CD4-positive, alpha-beta T cell treated with Interleukin-1 beta for 1 hour (primary cell): ENCODE measurements at regions not wholly inside any gene's neighbourhood (a gene's known extent, or its start where the extent isn't known, plus 50 kb on each side); places are given as distances from the start of the nearest gene placed in this dataset.

ENCODE experiments used
- DNase-seq, 2 donors: peaks; one replicate each; pipeline ENCODE4 v3.0.0-alpha.2; 2020 to 2022

DNA sequence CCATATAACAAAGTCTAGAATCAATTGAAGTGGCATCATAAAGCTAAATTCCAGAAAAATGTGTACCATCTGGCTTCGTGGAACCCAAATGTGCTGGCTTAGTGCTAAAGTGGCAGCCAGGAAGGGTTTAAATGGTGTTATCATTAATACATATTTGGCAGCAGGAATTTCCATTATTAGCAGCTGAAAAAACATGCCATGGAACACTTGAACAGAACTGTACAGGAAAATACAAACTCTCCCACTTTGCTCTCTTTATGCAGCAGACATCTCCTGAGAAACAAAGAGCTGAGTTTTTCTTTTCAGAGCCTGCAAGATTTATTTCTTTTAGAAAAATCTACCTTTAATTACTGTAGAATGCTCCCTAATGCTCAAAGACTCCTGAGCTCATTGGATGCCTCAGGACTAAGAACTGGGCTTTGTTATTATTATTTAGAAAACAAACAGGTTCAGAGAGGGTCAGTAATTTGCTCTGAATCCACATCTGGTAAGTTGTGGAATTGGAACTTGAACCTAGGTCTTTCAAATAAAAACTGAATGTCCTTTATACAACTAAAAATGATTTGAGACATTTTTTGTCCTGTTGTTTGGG is 179.0 kb downstream of the LACC1 start:
- DNase-seq = no peak

DNA sequence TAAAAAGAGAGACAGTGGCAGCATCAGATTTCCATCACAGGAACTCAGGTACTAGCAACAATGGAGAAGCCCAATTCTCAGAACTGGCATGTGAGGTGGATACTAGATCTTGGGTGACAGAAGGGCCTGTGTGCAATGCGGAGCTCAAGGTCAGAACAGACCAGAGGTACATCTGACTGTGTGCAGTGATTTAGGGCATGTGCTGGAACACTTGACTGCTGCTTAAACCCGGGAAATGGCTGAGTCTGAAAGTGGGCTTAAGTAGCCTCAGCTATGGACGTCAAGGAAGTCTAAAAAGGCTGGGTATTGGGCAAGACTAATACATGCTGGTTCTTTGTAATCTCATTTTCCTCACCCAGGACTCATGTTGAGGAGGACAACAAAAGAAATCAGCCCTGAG is 182.2 kb downstream of the LACC1 start:
- no peak for DNase-seq

GRCh38 chr13:44063467-44063866 is 183.8 kb downstream of the LACC1 start:
- no peak for DNase-seq

- DNase-seq = no peak
Measured at GRCh38 chr13:44063881-44064280, 184.2 kb downstream of the LACC1 start.

DNA sequence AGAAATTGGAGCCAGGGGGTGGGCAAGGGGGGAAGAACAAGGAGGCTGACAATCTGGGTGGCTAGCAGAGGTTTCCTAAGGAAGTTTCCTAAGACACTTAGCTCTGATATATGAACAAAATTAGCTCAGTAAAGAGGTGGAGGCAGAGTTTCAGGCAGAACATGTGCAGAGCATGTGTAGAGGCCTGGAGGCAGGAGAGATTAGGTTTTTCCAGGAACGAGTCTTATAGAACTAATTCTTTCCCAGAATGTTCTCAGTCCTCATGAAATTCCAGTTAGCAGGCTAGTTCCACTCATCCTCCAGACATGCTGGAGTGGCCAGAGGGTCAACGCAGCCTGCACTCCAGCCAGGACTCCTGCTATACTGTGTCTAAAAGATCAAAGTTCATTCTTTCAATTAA is 184.7 kb downstream of the LACC1 start:
- no peak for DNase-seq

DNA sequence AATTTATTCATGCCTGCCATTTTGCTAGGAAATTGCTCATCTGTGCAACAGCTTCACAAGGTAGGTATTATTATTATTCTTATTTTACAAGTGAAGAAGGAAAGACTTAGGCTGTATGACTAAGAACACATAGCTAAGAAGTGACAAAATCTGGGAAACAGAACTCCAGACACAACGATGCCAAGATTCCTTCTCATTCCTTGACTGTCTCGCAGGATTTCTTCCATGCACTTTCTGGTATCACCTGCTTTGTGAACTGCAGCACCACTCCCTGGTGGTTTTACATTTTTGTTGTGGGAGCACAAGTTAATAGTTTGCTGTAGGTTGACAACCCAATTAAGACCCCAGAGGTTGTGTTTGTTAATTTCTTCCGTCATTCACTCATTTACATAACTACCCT is 188.5 kb downstream of the LACC1 start:
- no peak for DNase-seq

DNA sequence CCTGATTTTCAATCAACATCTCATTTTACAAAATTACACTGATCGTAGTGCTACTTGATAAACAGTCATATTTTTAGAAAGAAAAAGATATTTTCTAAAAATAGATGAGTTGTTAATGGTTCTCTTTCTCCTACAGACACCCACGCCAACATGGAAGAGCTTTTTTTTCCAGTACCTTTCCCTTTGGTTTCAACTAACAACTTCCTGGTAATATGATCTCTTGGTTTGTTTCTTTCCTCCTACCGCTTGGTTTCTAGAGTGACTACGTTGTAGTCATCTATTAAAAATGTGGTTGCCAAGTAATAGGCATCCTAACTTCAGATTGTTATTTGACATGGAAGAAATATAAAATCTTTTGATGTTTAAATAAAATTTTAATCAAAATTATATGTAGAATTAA is 189.0 kb downstream of the LACC1 start:
- no peak for DNase-seq

DNA sequence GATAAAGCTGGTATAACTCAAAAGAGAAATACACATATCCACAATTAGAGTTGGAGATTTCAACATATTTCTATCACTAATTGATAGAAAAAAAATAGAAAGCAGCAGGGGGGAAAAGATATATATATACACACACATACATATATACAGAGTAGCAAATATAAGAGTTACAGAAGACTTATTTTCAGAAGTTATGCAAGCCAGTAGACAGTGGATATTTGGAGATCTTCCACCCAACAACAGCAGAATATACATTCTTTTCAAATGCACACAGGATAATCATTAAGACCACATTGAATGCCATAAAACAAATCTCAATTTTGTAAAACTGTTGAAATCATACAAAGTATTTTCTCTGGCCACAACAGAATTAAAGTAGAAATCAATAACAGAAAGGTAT is 192.8 kb downstream of the LACC1 start:
- DNase-seq = no peak

DNA sequence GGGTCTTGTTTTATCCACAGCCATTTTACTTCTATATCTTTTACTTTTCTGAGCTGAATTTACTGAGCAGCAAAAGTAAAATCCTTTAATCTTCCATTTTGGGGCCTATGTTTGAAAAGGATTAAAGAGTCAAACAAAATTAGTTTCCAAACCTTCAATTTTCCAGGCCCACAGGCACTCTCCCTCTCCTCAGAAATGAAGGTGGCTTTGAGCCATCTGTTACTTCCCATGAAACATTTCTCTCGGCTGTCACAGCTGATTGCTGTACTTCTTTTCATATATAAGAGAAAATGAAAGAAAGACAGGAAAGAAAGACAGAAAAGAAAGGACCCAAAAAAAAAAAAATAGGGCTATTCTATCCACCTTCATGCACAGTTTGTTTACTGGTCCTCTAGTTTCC is 194.9 kb downstream of the LACC1 start:
- DNase-seq = no peak

DNA sequence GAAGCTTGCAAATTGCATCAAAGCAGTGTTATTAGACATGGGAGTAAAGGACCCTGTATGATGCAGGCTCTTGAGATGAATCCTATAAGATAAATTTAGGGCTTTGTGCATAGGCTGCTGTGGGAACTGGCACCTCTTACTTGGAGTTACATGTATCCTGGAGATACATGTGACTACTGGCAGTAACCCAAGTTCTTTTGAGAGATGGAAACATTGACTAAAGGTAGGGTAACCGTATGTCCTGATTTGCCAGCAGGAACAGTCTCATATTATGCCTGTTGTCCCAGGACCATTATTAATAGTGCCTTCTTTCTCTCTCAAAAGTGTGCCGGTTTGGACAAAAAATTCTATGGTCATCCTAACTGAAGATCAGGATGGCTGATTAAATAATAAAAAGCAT is 195.4 kb downstream of the LACC1 start:
- no peak for DNase-seq

DNA sequence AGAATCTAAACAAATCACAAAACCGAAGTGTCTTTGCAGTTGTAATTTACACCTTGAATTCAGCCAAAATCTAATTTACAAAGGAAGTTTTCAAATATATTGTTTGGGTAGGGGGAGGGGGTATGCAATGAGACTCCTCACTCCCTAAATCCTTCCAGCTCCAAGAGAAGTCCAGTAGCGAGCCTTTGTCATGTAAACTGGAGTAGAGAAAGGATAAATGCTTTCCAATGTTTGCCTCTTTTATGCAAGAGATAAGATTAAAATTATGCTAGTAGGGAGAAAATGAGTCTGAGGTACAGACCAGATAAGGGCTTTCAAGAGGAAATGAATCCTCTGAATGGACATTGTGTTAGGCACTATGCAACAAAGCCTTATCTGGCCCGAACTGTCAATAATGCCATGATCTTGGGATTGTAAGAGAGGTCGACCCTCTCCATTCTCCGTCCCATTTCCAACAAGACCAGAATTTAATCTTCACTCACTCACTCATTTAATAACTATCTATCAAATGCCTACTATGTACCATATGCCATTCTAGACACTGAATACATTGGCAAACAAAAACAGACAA is 199.2 kb downstream of the LACC1 start:
- no peak for DNase-seq

- no peak for DNase-seq
Measured at GRCh38 chr13:44079413-44080205, 199.9 kb downstream of the LACC1 start.

DNA sequence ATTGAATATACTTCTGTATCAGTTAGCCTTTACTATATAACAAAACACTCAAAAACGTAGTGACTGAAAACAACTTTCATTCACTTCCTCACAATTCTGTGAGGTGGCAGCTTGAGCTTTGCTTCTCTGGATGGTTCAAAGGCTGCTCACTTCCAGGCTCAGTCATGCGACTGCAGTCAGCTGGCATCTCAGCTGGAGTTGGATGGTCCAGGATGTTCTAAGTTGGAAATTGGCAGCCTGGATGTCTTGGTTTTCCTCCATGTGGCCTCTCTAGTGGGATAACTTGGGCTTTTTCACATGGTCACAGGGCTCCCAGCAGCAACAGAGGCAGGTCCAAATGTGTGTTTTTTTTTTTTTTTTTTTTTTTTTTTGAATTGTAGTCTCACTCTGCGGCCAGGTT is 204.4 kb downstream of the LACC1 start:
- no peak for DNase-seq

GRCh38 chr13:44086389-44086788 is 206.7 kb downstream of the LACC1 start:
- no peak for DNase-seq

- no peak for DNase-seq
Measured at GRCh38 chr13:44088411-44088810, 208.7 kb downstream of the LACC1 start.

GRCh38 chr13:44088991-44089413 is 209.3 kb downstream of the LACC1 start:
- peak in 1 of 2 donors; percentile 7 for DNase-seq

DNA sequence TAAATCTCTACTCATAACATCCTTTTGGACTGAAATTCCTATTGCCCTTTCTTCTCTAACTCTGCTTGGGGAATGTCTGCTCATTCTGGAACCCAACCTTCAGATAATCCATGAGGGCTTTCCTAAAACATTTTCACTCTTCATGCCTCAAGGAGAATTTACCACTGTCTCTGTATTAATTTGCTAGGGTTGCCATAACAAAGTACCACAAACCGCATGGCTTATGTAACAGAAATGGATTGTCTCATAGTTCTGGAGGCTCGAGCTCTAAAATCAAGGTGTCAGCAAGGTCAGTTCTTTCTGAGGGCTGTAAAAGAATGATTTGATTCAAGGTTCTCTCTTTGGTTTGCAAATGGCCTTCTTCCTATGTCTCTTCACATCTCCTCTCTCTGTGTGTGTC is 209.7 kb downstream of the LACC1 start:
- DNase-seq = no peak

- no peak for DNase-seq
Measured at GRCh38 chr13:44092078-44092970, 212.6 kb downstream of the LACC1 start.

- DNase-seq = no peak
Measured at GRCh38 chr13:44093607-44094564, 214.2 kb downstream of the LACC1 start.

DNA sequence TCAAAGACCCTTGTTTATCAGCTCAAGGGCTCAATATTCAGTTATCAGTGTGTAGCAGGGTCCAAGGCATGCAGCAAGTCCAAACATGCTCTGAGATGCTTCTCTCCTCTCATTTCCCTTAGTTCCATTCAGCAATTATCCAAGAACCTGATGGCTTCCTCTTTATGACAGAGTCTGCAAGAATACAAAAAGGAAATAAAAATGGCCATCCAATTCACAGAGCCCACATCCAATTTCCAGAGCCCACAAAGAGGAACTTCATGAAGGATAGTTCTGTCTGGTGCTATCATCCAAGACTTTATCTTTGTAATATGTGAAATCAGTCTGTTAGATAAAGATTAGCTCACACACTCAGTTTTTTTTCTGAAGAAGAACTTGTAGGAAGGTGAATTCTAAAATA is 217.2 kb downstream of the LACC1 start:
- no peak for DNase-seq

DNA sequence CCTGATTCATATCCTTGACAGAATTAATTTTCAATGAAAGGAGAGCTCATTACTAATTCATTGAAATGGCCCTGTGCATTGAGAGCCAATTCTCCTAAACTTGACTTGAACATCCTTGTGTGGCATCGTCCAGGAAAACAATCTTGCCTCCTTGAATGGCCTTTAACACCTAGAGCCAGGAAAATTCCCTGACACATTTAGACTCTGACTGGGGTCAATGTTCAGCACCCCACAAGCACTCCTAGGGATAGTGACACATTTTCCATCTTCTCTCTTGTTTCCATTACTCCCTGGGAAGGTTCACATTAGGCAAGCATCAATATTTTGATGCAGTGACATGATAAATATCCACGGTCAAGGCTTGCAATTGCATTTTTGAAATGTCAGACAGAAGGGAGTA is 218.9 kb downstream of the LACC1 start:
- DNase-seq = no peak
